Naive thymus-derived CD4-positive, alpha-beta T cell (primary cell): ENCODE measurements at regions not wholly inside any gene's neighbourhood (a gene's known extent, or its start where the extent isn't known, plus 50 kb on each side); places are given as distances from the start of the nearest gene placed in this dataset.
A peak's percentile ranks its signal among the peaks of the same experiment; 100 is the strongest.

Experiments used
- ATAC-seq: fragments of 150-1000 bp; cut with Tn5 transposase; 2 replicates; pipeline ENCODE4 v1.10.0; 2021; ENCODE audit warnings: mild to moderate bottlenecking, moderate library complexity
- CTCF ChIA-PET: fragments of 350-600 bp; sonication (Branson Sonifier 250); formaldehyde crosslinking; loops from one replicate; lab custom pipeline; 2021; ENCODE audit warnings: antibody characterized with exemption; lab: Charles Lee
- POLR2A ChIA-PET: fragments of 350-600 bp; sonication (Branson Sonifier 250); formaldehyde crosslinking; loops from one replicate; lab custom pipeline; 2021; ENCODE audit warnings: antibody characterized with exemption, inconsistent platforms; lab: Charles Lee
- DNase-seq, 9 donors: peaks; one replicate each; pipeline versions ENCODE4 v3.0.0 to v3.0.0-alpha.2; 2020 to 2022; ENCODE audit warnings: mixed read lengths in 1 of 9
- H3K27ac ChIP-seq: one replicate; pipeline ENCODE4 v1.7.0; 2013; ENCODE audit warnings: mild to moderate bottlenecking, low read depth, low read length, moderate library complexity
- H3K27me3 ChIP-seq, 2 donors: one replicate each; pipeline ENCODE4 v1.7.0; 2013; ENCODE audit warnings: low read length in 2 of 2, mild to moderate bottlenecking in 2 of 2, moderate library complexity in 2 of 2; ENCODE audit not compliant: control insufficient read depth in 2 of 2, insufficient read depth in 2 of 2
- H3K36me3 ChIP-seq, 3 experiments: 1 replicate in 2 of 3; 2 replicates in 1 of 3; pipeline ENCODE4 v1.7.0; 2013; ENCODE audit warnings: low read length in 3 of 3, mild to moderate bottlenecking in 3 of 3, moderate library complexity in 1 of 3; ENCODE audit not compliant: insufficient read depth in 3 of 3, control insufficient read depth in 2 of 3
- H3K4me1 ChIP-seq, 2 donors: one replicate each; pipeline ENCODE4 v1.7.0; 2013; ENCODE audit warnings: low read length in 2 of 2, mild to moderate bottlenecking in 2 of 2, moderate library complexity in 1 of 2; ENCODE audit not compliant: control insufficient read depth in 2 of 2, insufficient read depth in 2 of 2
- H3K4me3 ChIP-seq: 2 replicates; pipeline ENCODE4 v1.7.0; 2013; ENCODE audit warnings: mild to moderate bottlenecking, low read length
- H3K9me3 ChIP-seq, 3 experiments: 1 replicate in 2 of 3; 2 replicates in 1 of 3; pipeline ENCODE4 v1.7.0; 2013; ENCODE audit warnings: low read length in 3 of 3; ENCODE audit not compliant: control insufficient read depth in 2 of 3
- H3K27ac Mint-ChIP-seq, 9 donors: one replicate each; pipeline ENCODE4 v1.8.0; 2020 to 2022; ENCODE audit warnings: mixed read lengths in 9 of 9, mild to moderate bottlenecking in 8 of 9, moderate library complexity in 5 of 9, inconsistent platforms in 2 of 9
- H3K27me3 Mint-ChIP-seq, 5 donors: one replicate each; pipeline ENCODE4 v1.8.0; 2021 to 2022; ENCODE audit warnings: mixed read lengths in 5 of 5, mild to moderate bottlenecking in 1 of 5
- H3K36me3 Mint-ChIP-seq, 5 donors: one replicate each; pipeline ENCODE4 v1.8.0; 2020 to 2022; ENCODE audit warnings: mixed read lengths in 5 of 5, mild to moderate bottlenecking in 3 of 5, inconsistent platforms in 1 of 5
- H3K4me1 Mint-ChIP-seq, 7 donors: one replicate each; pipeline ENCODE4 v1.8.0; 2020 to 2022; ENCODE audit warnings: mixed read lengths in 7 of 7, mild to moderate bottlenecking in 3 of 7, inconsistent platforms in 1 of 7
- H3K4me3 Mint-ChIP-seq, 10 donors: one replicate each; pipeline ENCODE4 v1.8.0; 2020 to 2022; ENCODE audit warnings: mild to moderate bottlenecking in 10 of 10, mixed read lengths in 10 of 10, moderate library complexity in 6 of 10, inconsistent platforms in 2 of 10
- H3K9me3 Mint-ChIP-seq, 11 donors: one replicate each; pipeline ENCODE4 v1.8.0; 2020 to 2022; ENCODE audit warnings: mixed read lengths in 11 of 11, mild to moderate bottlenecking in 4 of 11, inconsistent platforms in 1 of 11, moderate library complexity in 1 of 11
- intact Hi-C, 2 donors: fragments of 100-400 bp; cut with micrococcal nuclease; formaldehyde crosslinking; loops; one replicate each; pipeline ENCODE4 v1.15.1; 2023

DNA sequence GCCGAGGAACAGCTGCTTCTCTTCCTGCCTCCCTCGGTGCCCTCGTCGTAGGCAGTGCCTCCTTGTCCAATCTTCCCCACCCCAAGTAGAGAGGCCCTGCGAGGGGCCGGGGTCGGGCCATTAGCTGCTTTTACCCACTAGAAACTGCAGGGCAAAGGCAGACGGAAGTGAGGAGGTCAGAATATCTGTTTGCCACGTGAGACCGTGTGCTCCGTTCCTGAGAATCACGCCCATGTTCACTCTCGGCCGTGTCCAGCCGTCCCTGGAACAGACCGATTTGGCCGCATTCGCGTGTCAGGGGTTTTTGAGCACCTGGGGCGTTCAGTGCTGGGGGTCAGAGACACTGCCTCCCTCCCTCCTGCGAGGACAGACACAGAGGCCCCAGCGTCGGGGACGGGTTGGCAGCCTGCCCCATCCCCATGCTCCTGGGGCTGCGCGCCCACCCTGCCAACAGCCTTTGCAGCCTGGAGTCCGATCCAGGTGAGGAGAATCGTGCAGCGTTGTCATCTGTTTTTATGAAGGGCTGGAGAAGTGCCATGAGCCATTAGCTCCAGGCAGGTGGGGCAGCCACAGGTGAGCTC is 982.2 kb downstream of the BRD1 start:
- Mint-ChIP-seq H3K4me1 (no peaks in the 10 kb centered on the region), H3K27ac (no peak overlapping the region), H3K4me3 (no peak overlapping the region), H3K9me3 (peaks cover 0 to 3% (median 0%) of the 10 kb centered on the region in 11 donors), H3K36me3 (no peaks in the 10 kb centered on the region), H3K27me3 (peaks cover 0 to 59% (median 24%) of the 10 kb centered on the region in 5 donors)
- Histone ChIP-seq H3K27me3 (no peaks in the 10 kb centered on the region), H3K27ac (no peak overlapping the region), H3K4me3 (no peak overlapping the region), H3K36me3 (no peaks in the 10 kb centered on the region), H3K4me1 (no peaks in the 10 kb centered on the region), H3K9me3 (no peaks in the 10 kb centered on the region)
- ATAC-seq (no peak), DNase-seq (no peak)
- intact Hi-C loops, result no loop called here
- ChIA-PET POLR2A (no interaction called here), CTCF (no interaction called here)

DNA sequence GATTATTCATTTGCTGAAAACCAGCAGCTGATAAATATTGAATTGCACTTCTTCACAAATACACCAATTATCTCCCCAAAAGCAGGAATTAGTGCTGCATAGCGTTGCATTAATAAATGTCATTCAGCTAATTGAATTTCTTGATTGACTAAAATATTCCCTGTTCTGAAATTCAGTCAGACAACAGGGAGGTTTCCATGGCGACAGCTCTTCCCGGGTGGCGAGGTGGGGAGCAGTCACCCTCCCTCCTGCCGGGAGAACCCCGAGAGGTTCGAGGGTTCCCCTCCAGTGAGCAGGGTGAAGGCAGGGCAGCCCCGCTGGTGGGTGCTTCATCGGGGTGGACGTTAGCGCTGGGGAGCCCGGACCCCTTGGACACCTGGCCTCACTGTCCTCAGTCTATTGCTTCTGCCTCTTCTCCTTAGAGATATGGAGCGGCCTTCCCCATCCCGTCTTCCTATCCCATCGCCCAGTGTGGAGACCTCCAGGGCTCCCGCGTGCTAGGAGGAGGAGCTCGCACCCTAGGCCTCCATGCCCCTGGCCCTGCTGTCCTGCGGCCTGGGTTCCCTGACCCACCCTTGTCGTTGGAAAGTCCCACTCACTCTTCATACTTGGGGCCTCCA is 983.5 kb downstream of the BRD1 start:
- Histone ChIP-seq H3K9me3 (no peaks in the 10 kb centered on the region), H3K27me3 (no peaks in the 10 kb centered on the region), H3K4me3 (no peak overlapping the region), H3K27ac (no peak overlapping the region), H3K36me3 (no peaks in the 10 kb centered on the region), H3K4me1 (no peaks in the 10 kb centered on the region)
- POLR2A ChIA-PET, result no interaction called here
- Mint-ChIP-seq H3K9me3 (peaks cover 0 to 3% (median 0%) of the 10 kb centered on the region in 11 donors), H3K4me1 (no peaks in the 10 kb centered on the region), H3K4me3 (no peak overlapping the region), H3K27ac (peak overlapping the region in 1 of 9 donors; percentile 23), H3K27me3 (peaks cover 0 to 53% (median 24%) of the 10 kb centered on the region in 5 donors), H3K36me3 (no peaks in the 10 kb centered on the region)
- CTCF ChIA-PET, result no interaction called here
- DNase-seq (no peak), ATAC-seq (no peak)
- intact Hi-C loops, result no loop called here

DNA sequence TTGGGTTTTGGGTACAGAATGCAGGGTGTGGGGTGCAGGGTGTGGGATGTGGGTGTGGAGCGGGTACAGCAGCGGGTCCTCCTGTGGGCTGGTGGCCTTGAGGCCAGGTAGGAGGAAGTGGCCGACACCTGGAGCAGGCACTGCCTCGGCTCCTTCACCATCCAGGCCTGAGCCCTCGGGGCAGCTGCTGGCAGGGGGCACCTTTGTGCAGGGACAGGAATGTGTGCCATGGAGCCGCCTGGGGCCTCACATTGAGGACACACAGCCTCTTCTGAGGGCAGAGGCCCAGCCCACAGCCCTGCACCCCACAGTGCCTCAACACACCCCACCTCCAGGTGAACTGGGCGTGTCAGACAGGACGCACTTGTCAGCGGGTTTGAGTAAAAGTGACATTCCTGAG is 984.0 kb downstream of the BRD1 start:
- Mint-ChIP-seq H3K9me3 (peaks cover 0 to 3% (median 0%) of the 10 kb centered on the region in 11 donors), H3K4me3 (no peak overlapping the region), H3K4me1 (no peaks in the 10 kb centered on the region), H3K27me3 (peaks cover 0 to 52% (median 24%) of the 10 kb centered on the region in 5 donors), H3K36me3 (no peaks in the 10 kb centered on the region), H3K27ac (no peak overlapping the region)
- ChIA-PET CTCF (no interaction called here), POLR2A (no interaction called here)
- intact Hi-C loops, result no loop called here
- H3K27ac ChIP-seq, result no peak overlapping the region
- no peaks in the 10 kb centered on the region for H3K4me1 ChIP-seq
- no peak overlapping the region for H3K4me3 ChIP-seq
- DNase-seq (no peak), ATAC-seq (no peak)
- no peaks in the 10 kb centered on the region for H3K9me3 ChIP-seq
- no peaks in the 10 kb centered on the region for H3K36me3 ChIP-seq
- H3K27me3 ChIP-seq, result no peaks in the 10 kb centered on the region

DNA sequence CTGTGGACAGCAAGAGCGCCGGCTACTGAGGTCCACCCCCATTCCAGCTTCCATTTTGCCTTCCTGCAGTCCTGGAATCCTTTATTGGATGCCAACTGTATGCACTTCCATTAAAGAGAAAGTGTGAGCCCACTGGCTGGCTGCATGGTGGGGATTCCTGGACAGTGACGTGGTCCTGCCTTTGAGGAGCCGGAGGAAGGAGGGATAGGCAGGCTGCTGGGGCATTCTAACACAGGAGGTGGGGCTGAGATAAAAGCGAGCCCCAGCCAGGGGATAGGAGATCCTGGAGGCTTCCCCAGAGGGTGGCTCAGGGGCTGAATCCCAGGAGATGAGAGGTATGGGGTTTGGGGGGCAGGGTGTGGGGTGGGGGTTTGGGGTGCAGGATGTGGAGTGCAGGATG is 984.7 kb downstream of the BRD1 start:
- Mint-ChIP-seq H3K4me3 (no peak overlapping the region), H3K36me3 (no peaks in the 10 kb centered on the region), H3K27me3 (peaks cover 0 to 49% (median 19%) of the 10 kb centered on the region in 5 donors), H3K9me3 (peaks cover 0 to 3% (median 0%) of the 10 kb centered on the region in 11 donors), H3K27ac (no peak overlapping the region), H3K4me1 (no peaks in the 10 kb centered on the region)
- H3K4me3 ChIP-seq, result no peak overlapping the region
- POLR2A ChIA-PET, result no interaction called here
- ATAC-seq (no peak), DNase-seq (no peak)
- H3K4me1 ChIP-seq, result no peaks in the 10 kb centered on the region
- no peaks in the 10 kb centered on the region for H3K27me3 ChIP-seq
- H3K9me3 ChIP-seq, result no peaks in the 10 kb centered on the region
- CTCF ChIA-PET, result no interaction called here
- intact Hi-C loops, result no loop called here
- H3K27ac ChIP-seq, result no peak overlapping the region
- no peaks in the 10 kb centered on the region for H3K36me3 ChIP-seq

DNA sequence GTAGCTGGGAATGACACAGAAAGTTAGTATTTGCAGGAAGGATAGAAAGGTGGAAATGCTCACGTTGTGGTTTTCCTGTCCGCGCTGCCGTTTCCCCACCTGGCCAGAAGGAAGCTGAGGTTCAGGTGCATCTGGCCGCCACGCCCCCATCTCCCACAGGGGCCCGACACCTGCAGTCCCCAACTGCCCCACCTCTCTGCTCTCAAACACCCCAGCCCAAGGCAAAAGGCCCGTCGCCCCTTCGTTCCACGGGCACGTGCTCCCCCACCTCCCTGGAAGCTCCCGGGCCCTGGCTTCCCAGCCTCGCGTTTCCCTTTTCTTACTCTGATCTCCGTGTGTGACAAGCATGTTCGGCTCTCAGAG is 985.1 kb downstream of the BRD1 start:
- DNase-seq (no peak), ATAC-seq (no peak)
- Mint-ChIP-seq H3K27me3 (peaks cover 0 to 46% (median 16%) of the 10 kb centered on the region in 5 donors), H3K27ac (no peak overlapping the region), H3K4me1 (no peaks in the 10 kb centered on the region), H3K36me3 (no peaks in the 10 kb centered on the region), H3K9me3 (peaks cover 0 to 6% (median 0%) of the 10 kb centered on the region in 11 donors), H3K4me3 (no peak overlapping the region)
- Histone ChIP-seq H3K4me3 (no peak overlapping the region), H3K27me3 (no peaks in the 10 kb centered on the region), H3K27ac (no peak overlapping the region), H3K36me3 (no peaks in the 10 kb centered on the region), H3K4me1 (no peaks in the 10 kb centered on the region), H3K9me3 (no peaks in the 10 kb centered on the region)
- ChIA-PET CTCF (no interaction called here), POLR2A (no interaction called here)
- intact Hi-C loops, result no loop called here

DNA sequence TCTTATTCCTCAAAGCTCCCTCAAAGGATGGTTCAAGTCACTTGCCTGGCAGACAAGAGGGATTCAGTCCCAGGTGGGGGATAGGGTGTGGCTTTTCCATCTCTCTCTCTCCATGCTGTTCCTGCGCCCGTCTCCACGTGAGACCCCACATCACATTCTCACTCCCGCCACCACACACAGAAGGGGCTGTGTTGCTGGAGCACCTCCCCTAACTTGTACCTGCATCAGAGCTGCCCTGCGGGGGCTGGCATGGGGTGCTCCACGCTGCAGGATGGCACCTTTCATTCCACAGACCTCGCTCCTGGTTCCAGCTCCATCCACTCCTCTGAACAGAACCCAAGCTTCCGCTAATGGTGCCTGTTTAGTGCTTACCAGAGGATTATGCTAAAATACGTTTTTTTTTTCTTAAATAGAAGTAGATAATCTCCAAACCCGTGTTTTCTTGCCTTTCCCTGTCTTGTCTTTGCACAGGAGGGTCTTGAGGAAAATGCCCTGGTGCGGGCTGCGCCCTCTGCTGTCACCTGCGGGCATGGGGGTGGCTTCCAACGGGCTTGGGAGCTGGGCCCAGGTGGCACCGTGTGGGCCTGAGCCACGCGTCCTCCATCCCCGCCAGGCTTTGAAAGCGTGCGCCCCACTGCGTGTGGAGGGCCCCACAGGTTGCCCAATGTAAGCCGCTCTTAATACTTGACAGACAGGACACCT is 985.6 kb downstream of the BRD1 start:
- peaks cover 0 to 42% (median 16%) of the 10 kb centered on the region in 5 donors for H3K27me3 Mint-ChIP-seq
- ChIA-PET CTCF (no interaction called here), POLR2A (no interaction called here)
- H3K4me3 ChIP-seq, result no peak overlapping the region
- intact Hi-C loops, result no loop called here
- H3K4me1 Mint-ChIP-seq, result no peaks in the 10 kb centered on the region
- H3K27ac ChIP-seq, result no peak overlapping the region
- H3K27ac Mint-ChIP-seq, result no peak overlapping the region
- no peak overlapping the region for H3K4me3 Mint-ChIP-seq
- ATAC-seq (no peak), DNase-seq (no peak)
- H3K9me3 ChIP-seq, result no peaks in the 10 kb centered on the region
- no peaks in the 10 kb centered on the region for H3K36me3 Mint-ChIP-seq
- peaks cover 0 to 11% (median 0%) of the 10 kb centered on the region in 11 donors for H3K9me3 Mint-ChIP-seq
- H3K4me1 ChIP-seq, result no peaks in the 10 kb centered on the region
- H3K27me3 ChIP-seq, result no peaks in the 10 kb centered on the region
- H3K36me3 ChIP-seq, result no peaks in the 10 kb centered on the region
